Hepatocyte (in vitro differentiated cells): ENCODE measurements at regions not wholly inside any gene's neighbourhood (a gene's known extent, or its start where the extent isn't known, plus 50 kb on each side); places are given as distances from the start of the nearest gene placed in this dataset.

ENCODE experiments used
- DNase-seq: peaks from one replicate; pipeline ENCODE4 v3.0.0-alpha.2; 2016; ENCODE audit warnings: low spot score
- H2AFZ ChIP-seq: fragments of 200-600 bp; sonication (generic); 2 replicates; pipeline ENCODE4 v1.6.0; 2016; ENCODE audit warnings: antibody characterized with exemption, mild to moderate bottlenecking
- H3K27ac ChIP-seq: fragments of 200-600 bp; sonication (generic); 2 replicates; pipeline ENCODE4 v1.5.1; 2016; ENCODE audit warnings: mild to moderate bottlenecking
- H3K27me3 ChIP-seq: fragments of 200-600 bp; sonication (generic); 2 replicates; pipeline ENCODE4 v1.6.1; 2016
- H3K36me3 ChIP-seq: fragments of 200-600 bp; sonication (generic); replicated peaks from 2 replicates; pipeline ENCODE4 v1.5.1; 2016; ENCODE audit warnings: low read depth; ENCODE audit not compliant: insufficient read depth
- H3K4me1 ChIP-seq: fragments of 200-600 bp; sonication (generic); 2 replicates; pipeline ENCODE4 v1.5.1; 2016; ENCODE audit warnings: mild to moderate bottlenecking, moderate library complexity; ENCODE audit not compliant: insufficient read depth
- H3K4me2 ChIP-seq: fragments of 200-600 bp; sonication (generic); 2 replicates; pipeline ENCODE4 v1.6.0; 2016
- H3K4me3 ChIP-seq: fragments of 200-600 bp; sonication (generic); 2 replicates; pipeline ENCODE4 v1.5.1; 2016; ENCODE audit warnings: mild to moderate bottlenecking
- H3K79me2 ChIP-seq: fragments of 200-600 bp; sonication (generic); 2 replicates; pipeline ENCODE4 v1.6.0; 2017; ENCODE audit warnings: mild to moderate bottlenecking
- H3K9me2 ChIP-seq: fragments of 200-600 bp; sonication (generic); replicated peaks from 2 replicates; pipeline ENCODE4 v1.6.0; 2017; ENCODE audit warnings: mild to moderate bottlenecking; ENCODE audit not compliant: insufficient read depth
- H3K9me3 ChIP-seq: fragments of 200-600 bp; sonication (generic); 2 replicates; pipeline ENCODE4 v1.5.1; 2016; ENCODE audit warnings: low read depth, mild to moderate bottlenecking
- H4K20me1 ChIP-seq: fragments of 200-600 bp; sonication (generic); 2 replicates; pipeline ENCODE4 v1.6.0; 2016; ENCODE audit warnings: mild to moderate bottlenecking; ENCODE audit not compliant: insufficient read depth, poor library complexity, severe bottlenecking
- CTCF ChIP-seq: fragments of 200-600 bp; sonication (generic); IDR thresholded peaks from 2 replicates; pipeline ENCODE4 v1.5.1; 2016; ENCODE audit warnings: antibody characterized with exemption, mild to moderate bottlenecking; ENCODE audit not compliant: poor library complexity
- EZH2 ChIP-seq: fragments of 200-600 bp; sonication (generic); IDR thresholded peaks from 2 replicates; pipeline ENCODE4 v1.6.1; 2016; ENCODE audit warnings: antibody characterized with exemption, mild to moderate bottlenecking, borderline replicate concordance
- EZH2phosphoT487 ChIP-seq: fragments of 200-600 bp; sonication (generic); IDR thresholded peaks from one replicate; pipeline ENCODE4 v1.6.1; 2018; ENCODE audit warnings: antibody characterized with exemption, mild to moderate bottlenecking, low read depth, moderate library complexity; ENCODE audit not compliant: unreplicated experiment, severe bottlenecking
- WGBS: methylation state at CpG from one replicate; pipeline ENCODE4 v1.1.6; 2016; ENCODE audit warnings: low lambda C conversion rate; ENCODE audit errors: missing lambda C conversion rate; 5-methylcytosine and 5-hydroxymethylcytosine counted together

- no peaks in the 10 kb centered on the region for H3K79me2 ChIP-seq
- H3K9me3 ChIP-seq: no peaks in the 10 kb centered on the region
- H4K20me1 ChIP-seq: no peaks in the 10 kb centered on the region
- H2AFZ ChIP-seq: no peak overlapping the region
- H3K4me1 ChIP-seq: no peaks in the 10 kb centered on the region
- H3K27me3 ChIP-seq: no peaks in the 10 kb centered on the region
- DNase-seq: no peak
- no peak overlapping the region for H3K27ac ChIP-seq
- H3K4me2 ChIP-seq: no peak overlapping the region
- H3K36me3 ChIP-seq: no peaks in the 10 kb centered on the region
- H3K4me3 ChIP-seq: no peak overlapping the region
- TF ChIP-seq EZH2 (no peak), EZH2phosphoT487 (no peak), CTCF (no peak)
- 76% methylated on average over 4 of the region's 4 CpGs for WGBS
- no peaks in the 10 kb centered on the region for H3K9me2 ChIP-seq
Measured at GRCh38 chr9:31335529-31336234, 1048.8 kb upstream of the ACO1 start.

- H3K27ac ChIP-seq: no peak overlapping the region
- TF ChIP-seq EZH2phosphoT487 (no peak), EZH2 (no peak), CTCF (no peak)
- no peaks in the 10 kb centered on the region for H3K79me2 ChIP-seq
- H3K4me2 ChIP-seq: no peak overlapping the region
- H3K36me3 ChIP-seq: no peaks in the 10 kb centered on the region
- H3K9me2 ChIP-seq: no peaks in the 10 kb centered on the region
- H2AFZ ChIP-seq: no peak overlapping the region
- no peaks in the 10 kb centered on the region for H4K20me1 ChIP-seq
- no peaks in the 10 kb centered on the region for H3K9me3 ChIP-seq
- H3K4me3 ChIP-seq: no peak overlapping the region
- H3K4me1 ChIP-seq: no peaks in the 10 kb centered on the region
- DNase-seq: no peak
- 68% methylated on average over 1 of the region's 1 CpG for WGBS
- no peaks in the 10 kb centered on the region for H3K27me3 ChIP-seq
Measured at GRCh38 chr9:31336386-31336785, 1048.1 kb upstream of the ACO1 start.

GRCh38 chr9:31336841-31337240 lies 1047.6 kb upstream of the ACO1 start:
- H3K9me2 ChIP-seq: no peaks in the 10 kb centered on the region
- no peak for TF ChIP-seq CTCF
- no peak for TF ChIP-seq EZH2phosphoT487
- TF ChIP-seq EZH2: no peak
- H4K20me1 ChIP-seq: no peaks in the 10 kb centered on the region
- no peaks in the 10 kb centered on the region for H3K79me2 ChIP-seq
- H3K27ac ChIP-seq: no peak overlapping the region
- H3K27me3 ChIP-seq: no peaks in the 10 kb centered on the region
- H3K4me1 ChIP-seq: no peaks in the 10 kb centered on the region
- H2AFZ ChIP-seq: no peak overlapping the region
- no peak for DNase-seq
- H3K9me3 ChIP-seq: no peaks in the 10 kb centered on the region
- H3K4me3 ChIP-seq: no peak overlapping the region
- no peak overlapping the region for H3K4me2 ChIP-seq
- 97% methylated on average over 1 of the region's 1 CpG for WGBS
- H3K36me3 ChIP-seq: no peaks in the 10 kb centered on the region
